Amygdala (tissue), 56 donors: ENCODE measurements at regions not wholly inside any gene's neighbourhood (a gene's known extent, or its start where the extent isn't known, plus 50 kb on each side); places are given as distances from the start of the nearest gene placed in this dataset.

Source experiments
- DNase-seq, 56 donors: peaks; one replicate each; lab custom pipeline; 2025; lab: John Stamatoyannopoulos, UW

DNA sequence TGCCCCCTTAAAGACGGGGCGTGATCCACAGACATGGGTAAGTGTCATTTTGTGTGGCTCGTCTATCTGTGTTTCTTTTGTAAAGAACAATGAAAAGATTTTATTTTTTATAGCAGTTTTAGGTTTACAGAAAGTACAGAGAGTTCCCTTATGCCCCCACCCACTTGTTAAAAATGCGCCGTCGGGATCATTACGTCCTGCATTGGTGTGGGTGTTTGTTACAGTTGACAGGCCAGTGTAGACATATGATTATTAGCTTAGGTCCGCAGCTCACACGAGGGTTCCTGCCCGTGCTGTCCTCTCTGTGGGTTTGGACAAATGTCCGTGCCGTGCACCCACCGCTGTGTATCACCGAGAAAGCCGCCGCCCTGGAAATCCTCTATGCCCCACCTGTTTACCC is 50.5 kb downstream of the RGS12 start:
- DNase-seq, result no peak

DNA sequence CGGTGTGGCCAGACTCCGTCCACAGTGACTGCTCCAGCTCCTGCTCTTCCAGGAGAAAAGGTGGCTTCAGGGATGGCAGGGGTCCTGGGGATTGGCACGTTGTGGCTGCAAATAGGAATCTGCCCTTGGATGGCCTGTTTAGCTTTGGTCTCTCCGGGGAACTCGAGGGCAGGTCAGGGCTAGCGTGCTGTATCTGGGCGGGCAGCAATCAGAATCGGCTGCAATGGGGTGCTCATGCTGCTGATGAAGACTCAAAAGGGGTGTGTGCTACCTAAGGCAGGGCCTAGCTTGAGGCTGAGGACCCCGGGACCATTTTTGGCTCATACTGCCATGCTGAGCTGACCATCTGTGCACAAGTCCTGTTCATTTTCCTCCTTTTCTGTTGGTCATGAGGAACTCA is 51.3 kb downstream of the RGS12 start:
- no peak for DNase-seq

DNA sequence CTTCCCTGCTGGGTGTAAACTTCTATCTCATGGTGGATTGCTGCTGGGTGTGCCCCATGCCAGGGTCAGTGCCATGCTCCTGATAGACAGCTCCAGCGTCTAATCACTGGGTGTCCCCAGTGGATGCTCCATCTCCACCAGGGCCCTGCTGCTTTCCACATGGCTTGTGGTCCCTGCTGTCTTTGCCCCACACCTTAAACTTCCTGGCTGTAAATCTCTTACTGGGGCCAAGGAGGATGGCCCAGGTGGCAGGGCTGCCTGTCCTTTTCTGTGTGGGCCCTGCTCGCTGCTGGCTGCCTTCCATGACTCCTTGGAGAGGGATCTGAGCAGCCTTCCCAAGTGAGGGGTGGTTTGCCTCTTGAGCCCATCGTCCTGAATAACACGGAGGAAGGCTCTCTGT is 51.8 kb downstream of the RGS12 start:
- DNase-seq, result no peak

DNA sequence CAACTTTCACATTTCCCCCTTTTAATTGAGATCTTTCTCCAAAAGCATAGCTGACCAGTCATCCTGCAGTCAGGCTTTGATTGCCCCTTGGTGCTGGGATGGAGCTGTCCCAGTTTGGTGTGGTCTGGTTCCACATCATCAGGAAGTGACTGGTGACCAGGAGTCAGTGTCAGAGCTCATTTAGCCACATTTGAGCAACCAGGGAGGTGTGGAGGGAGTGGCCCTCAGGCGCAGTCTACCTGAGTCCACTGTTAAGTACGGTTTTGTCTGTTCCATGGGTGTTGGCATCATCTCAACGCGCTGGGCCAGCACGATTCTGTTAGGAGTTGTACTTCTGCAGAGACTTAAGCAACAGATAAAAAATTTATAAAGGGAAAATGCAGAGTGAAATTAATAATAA is 52.6 kb downstream of the RGS12 start:
- DNase-seq, result no peak

DNA sequence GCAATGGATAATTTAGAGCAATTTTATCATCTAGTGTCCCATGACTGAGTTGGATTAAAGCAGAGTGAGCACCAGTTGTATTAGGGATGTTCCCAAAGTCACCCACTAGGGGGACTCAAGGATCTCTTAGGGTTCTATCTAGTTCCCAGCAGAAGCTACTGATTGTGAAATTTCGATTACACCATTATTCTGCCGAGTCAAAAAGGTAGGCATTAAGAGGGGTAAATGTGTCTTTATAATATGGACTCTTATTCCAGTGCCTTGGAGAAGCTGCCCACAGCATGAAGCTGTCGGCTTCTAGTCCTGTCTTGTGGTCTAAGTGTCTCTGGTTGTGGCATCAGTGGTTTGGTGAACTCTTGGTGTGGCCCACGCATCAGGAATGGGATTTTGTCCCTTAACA is 53.3 kb downstream of the RGS12 start:
- DNase-seq, result peak in 4 of 56 donors; percentile 36 to 74 (median 40)

- DNase-seq, result no peak
Measured at GRCh38 chr4:3347871-3348270, 55.0 kb downstream of the RGS12 start.

DNA sequence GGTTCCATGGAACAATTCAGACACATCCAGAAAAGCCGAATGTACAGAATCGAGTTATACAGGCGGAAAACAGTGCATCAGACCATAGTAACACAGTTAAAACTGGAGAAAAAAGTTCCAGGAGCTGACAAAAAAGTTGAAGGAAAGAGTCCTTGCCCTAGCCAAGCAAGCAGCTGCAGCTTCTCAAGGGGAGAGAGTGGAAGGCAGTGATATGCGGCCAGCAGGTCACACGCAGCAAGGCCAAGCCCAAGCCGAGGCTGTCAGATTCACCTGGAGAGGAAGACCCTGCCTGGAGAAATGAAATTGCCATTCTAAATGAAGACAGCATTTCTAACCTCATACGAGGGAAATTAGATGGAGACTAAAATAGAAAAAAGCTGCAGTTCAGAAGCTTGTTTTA is 55.8 kb downstream of the RGS12 start:
- DNase-seq, result no peak

GRCh38 chr4:3349116-3349515 is 56.3 kb downstream of the RGS12 start:
- DNase-seq, result no peak

DNA sequence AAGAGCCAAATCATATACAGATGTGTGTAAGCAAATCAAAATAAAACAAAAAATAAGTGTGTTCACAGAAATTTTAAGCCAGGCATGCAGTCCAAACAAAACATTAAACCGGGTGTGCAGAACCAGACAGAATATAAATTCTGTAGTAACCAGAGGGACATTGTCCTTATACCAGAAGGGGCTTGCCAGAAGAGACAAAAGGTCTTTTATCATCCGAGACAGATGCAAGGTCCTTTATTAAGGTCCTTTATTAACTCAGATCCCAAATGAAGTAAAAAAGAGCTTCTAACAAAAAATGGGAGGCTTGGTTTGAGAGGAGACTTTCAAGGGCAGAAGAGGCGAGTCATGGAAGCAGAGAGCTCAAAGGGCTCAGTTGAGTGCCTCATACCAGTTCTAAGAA is 59.2 kb downstream of the RGS12 start:
- no peak for DNase-seq

GRCh38 chr4:3352505-3352904 is 59.7 kb downstream of the RGS12 start:
- DNase-seq, result no peak

GRCh38 chr4:3352941-3353594 is 60.2 kb downstream of the RGS12 start:
- DNase-seq, result no peak

GRCh38 chr4:3353752-3354454 is 61.1 kb downstream of the RGS12 start:
- DNase-seq, result no peak

GRCh38 chr4:3354455-3354811 is 61.6 kb downstream of the RGS12 start:
- DNase-seq, result no peak

- no peak for DNase-seq
Measured at GRCh38 chr4:3355266-3355748, 62.5 kb downstream of the RGS12 start.

- DNase-seq, result no peak
Measured at GRCh38 chr4:3358656-3359055, 65.8 kb downstream of the RGS12 start.

- no peak for DNase-seq
Measured at GRCh38 chr4:3360777-3361176, 68.0 kb downstream of the RGS12 start.

DNA sequence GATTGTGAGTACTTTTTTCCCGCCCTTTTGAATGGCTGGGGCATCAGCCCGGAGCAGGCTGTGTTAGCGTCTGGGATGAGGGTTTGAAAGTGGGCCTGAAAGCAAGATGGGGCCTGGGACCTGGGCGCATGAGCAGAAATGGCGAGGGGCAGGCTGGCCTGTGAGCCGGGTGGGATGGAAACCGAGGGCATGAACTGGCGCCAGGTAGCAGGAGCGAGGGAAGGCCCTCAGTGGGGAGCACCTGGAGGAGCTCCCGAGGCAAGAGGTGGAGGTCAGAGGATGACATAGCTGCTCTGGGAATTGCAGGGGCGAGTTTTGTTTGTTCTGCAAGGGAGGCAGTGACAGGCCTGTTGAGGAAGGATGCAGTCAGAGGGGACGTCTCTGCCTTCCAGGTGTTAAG is 68.6 kb downstream of the RGS12 start:
- DNase-seq, result no peak

DNA sequence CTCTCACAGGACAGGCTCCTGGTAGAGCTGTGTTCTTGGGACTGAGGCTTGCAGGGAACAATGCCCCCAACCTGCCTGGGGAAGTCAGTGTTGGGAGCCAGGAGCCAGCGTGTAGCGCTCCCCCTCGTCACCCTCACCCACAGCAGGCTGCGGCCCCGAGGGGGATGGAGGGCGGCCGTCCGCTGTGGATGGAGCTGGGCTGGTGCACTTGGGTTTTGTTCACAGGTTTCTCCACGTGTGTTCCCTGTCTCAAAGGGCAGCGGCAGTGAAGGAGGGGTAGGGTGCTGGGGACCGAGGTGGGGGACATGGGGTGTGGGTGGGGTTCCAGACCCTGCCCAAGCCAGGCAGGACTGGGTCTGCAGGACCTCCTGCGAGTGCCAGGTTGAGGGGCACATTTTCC is 69.1 kb downstream of the RGS12 start:
- no peak for DNase-seq

DNA sequence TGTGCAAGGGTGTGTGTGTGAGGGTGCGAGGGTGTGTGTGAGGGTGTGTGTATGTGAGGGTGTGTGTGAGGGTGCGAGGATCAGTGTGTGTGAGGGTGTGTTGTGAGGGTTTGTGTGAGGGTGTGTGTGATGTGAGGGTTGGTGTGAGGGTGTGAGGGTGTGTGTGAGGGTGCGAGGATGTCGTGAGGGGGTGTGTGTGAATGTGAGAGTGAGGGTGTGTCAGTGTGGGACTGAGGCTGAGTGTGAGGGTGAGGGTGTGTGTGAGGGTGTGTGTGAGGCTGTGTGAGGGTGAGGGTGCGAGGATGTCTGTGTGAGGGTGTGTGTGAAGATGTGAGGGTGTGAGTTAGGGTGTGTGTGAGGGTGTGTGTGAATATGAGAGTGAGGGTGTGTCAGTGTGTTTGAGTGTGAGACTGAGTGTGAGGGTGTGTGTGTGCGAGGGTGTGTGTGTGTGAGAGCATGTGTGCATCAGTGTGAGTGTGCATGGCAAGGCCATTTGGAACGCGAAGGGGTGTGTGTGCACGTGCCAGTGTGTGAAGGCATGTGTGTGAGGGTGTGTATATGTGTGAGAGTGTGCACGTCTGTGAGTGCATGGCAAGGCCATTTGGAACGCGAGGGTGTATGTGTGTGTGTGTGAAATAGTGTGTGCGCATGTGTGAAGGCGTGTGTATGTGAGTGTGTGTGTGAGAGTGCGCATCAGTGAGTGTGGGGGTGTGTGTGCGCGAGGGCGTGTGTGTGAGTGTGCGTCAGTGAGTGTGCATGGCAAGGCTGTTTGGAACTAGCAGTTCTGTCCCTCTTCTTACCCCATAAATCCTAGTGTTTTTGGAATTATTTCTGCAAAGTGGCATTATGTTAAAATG is 69.8 kb downstream of the RGS12 start:
- no peak for DNase-seq

DNA sequence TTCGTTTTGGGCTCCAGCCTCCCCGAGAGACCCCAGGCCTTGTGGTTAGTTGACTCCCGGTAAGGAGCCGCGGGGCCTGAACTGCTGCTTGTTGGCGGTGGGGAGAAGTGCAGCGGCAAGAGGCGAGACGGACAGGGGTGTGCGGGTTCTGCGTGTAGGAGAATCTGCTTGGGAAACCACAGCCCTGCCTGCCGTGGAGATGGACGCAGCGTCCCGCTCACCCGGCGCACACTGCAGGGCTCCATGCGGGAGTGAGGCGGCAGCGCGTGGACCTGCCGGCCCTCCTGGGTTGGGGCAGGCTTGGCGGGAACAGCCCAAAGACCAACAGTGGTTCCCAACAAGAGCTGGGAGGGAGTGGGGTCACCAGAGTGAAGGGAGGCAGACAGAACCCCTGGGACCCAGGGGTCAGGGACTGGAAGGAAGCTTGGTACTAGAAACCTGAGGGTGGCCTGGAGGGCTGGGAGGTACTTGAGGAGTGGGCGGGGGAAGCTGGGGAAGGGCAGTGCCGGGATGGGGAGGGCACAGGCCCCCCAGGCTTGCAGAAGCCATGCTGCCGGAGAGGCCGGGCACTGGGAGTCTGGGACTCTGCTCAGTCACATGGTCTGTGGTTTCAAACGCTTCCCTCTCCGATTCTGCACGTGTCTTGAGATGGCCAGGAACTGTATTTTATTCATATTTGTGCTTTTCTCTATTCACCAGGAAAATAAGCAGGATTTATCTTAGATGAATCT is 70.8 kb downstream of the RGS12 start:
- no peak for DNase-seq

GRCh38 chr4:3364199-3364598 is 71.4 kb downstream of the RGS12 start:
- DNase-seq, result no peak
